H1 (cell line): ENCODE measurements at regions not wholly inside any gene's neighbourhood (a gene's known extent, or its start where the extent isn't known, plus 50 kb on each side); places are given as distances from the start of the nearest gene placed in this dataset.

Source experiments
- CTCF ChIA-PET: fragments of 300-600 bp; sonication (Branson Sonifier 250); formaldehyde crosslinking; loops from one replicate; lab custom pipeline; 2021; ENCODE audit not compliant: partially characterized antibody; lab: Charles Lee
- POLR2A ChIA-PET: fragments of 300-600 bp; sonication (Branson Sonifier 250); formaldehyde crosslinking; loops from one replicate; lab custom pipeline; 2021; ENCODE audit warnings: inconsistent platforms; ENCODE audit not compliant: partially characterized antibody; lab: Charles Lee
- DNase-seq, 2 experiments: peaks; one replicate each; pipeline versions ENCODE4 v3.0.0 to v3.0.0-alpha.2; 2010 to 2022; ENCODE audit warnings: low spot score in 2 of 2, low read depth in 1 of 2, mixed read lengths in 1 of 2
- FAIRE-seq: peaks from 2 replicates; lab custom pipeline; 2011; peaks lifted over from hg19 to GRCh38; lab: Jason Lieb, UNC
- H2AFZ ChIP-seq: 2 replicates; pipeline ENCODE4 v1.8.1; 2012; ENCODE audit warnings: low read length, inconsistent platforms
- H2AK5ac ChIP-seq: 2 replicates; pipeline ENCODE4 v1.6.1; 2013; ENCODE audit warnings: low read depth, low read length
- H2BK120ac ChIP-seq: replicated peaks from 2 replicates; pipeline ENCODE3; 2013; ENCODE audit warnings: low read depth, low read length, inconsistent platforms
- H2BK12ac ChIP-seq: 2 replicates; pipeline ENCODE4 v1.6.1; 2013; ENCODE audit warnings: low read depth, low read length
- H2BK15ac ChIP-seq: 2 replicates; pipeline ENCODE4 v1.6.1; 2013; ENCODE audit warnings: low read length
- H2BK20ac ChIP-seq: 2 replicates; pipeline ENCODE4 v1.6.1; 2013; ENCODE audit warnings: low read length
- H2BK5ac ChIP-seq: 2 replicates; pipeline ENCODE4 v1.6.1; 2013; ENCODE audit warnings: low read depth, low read length
- H3K14ac ChIP-seq: 2 replicates; pipeline ENCODE4 v1.6.1; 2013; ENCODE audit warnings: inconsistent platforms; ENCODE audit not compliant: insufficient read length
- H3K18ac ChIP-seq: 2 replicates; pipeline ENCODE4 v1.6.1; 2013; ENCODE audit warnings: low read length; ENCODE audit errors: extremely low read depth
- H3K23ac ChIP-seq: 2 replicates; pipeline ENCODE4 v1.6.1; 2013; ENCODE audit warnings: inconsistent platforms; ENCODE audit not compliant: insufficient read length
- H3K23me2 ChIP-seq: 2 replicates; pipeline ENCODE4 v1.6.1; 2013; ENCODE audit warnings: low read depth, low read length
- H3K27ac ChIP-seq: 2 replicates; pipeline ENCODE4 v1.6.1; 2011; ENCODE audit warnings: low read depth, low read length, inconsistent platforms
- H3K27me3 ChIP-seq, 4 experiments: replicated peaks in 1 of 4; 1 replicate in 1 of 4; 2 replicates in 3 of 4; pipeline versions ENCODE4 v1.6.1 to v1.8.1; 2011 to 2013; ENCODE audit warnings: low read length in 3 of 4, mild to moderate bottlenecking in 3 of 4, inconsistent platforms in 2 of 4, mixed read lengths in 2 of 4, moderate library complexity in 1 of 4; ENCODE audit not compliant: control insufficient read depth in 3 of 4, insufficient read depth in 3 of 4; ENCODE audit errors: extremely low read depth in 1 of 4
- H3K36me3 ChIP-seq, 4 experiments: 2 replicates each; pipeline versions ENCODE4 v1.6.1 to v1.8.1; 2011 to 2013; ENCODE audit warnings: mild to moderate bottlenecking in 4 of 4, low read length in 3 of 4, moderate library complexity in 2 of 4, control low read depth in 1 of 4, inconsistent platforms in 1 of 4; ENCODE audit not compliant: insufficient read depth in 4 of 4, control insufficient read depth in 2 of 4
- H3K4ac ChIP-seq: replicated peaks from 2 replicates; pipeline ENCODE3; 2013; ENCODE audit warnings: low read length, low read depth, mixed read lengths, inconsistent platforms; ENCODE audit not compliant: insufficient read length
- H3K4me1 ChIP-seq, 4 experiments: replicated peaks in 1 of 4; 1 replicate in 1 of 4; 2 replicates in 3 of 4; pipeline versions ENCODE4 v1.6.1 to v1.8.1; 2011 to 2013; ENCODE audit warnings: low read length in 3 of 4, inconsistent platforms in 2 of 4, mixed read lengths in 1 of 4; ENCODE audit not compliant: insufficient read depth in 4 of 4, control insufficient read depth in 3 of 4
- H3K4me2 ChIP-seq, 2 experiments: 2 replicates each; pipeline versions ENCODE4 v1.6.1 to v1.8.1; 2011 to 2013; ENCODE audit warnings: low read depth in 2 of 2, low read length in 2 of 2, control low read depth in 1 of 2, inconsistent platforms in 1 of 2, mild to moderate bottlenecking in 1 of 2; ENCODE audit not compliant: insufficient read depth in 1 of 2
- H3K4me3 ChIP-seq, 4 experiments: fragments of 200-600, 300-600 bp in 1 of 4; sonication (generic), shearing (Covaris generic), sonication (Bioruptor Twin) in 1 of 4; 2 replicates each; pipeline versions ENCODE4 v1.5.1 to v1.8.1; 2011 to 2016; ENCODE audit warnings: low read length in 4 of 4, low read depth in 3 of 4, control low read depth in 2 of 4, inconsistent platforms in 2 of 4, mild to moderate bottlenecking in 2 of 4, mixed read lengths in 1 of 4, moderate library complexity in 1 of 4; ENCODE audit not compliant: insufficient read depth in 2 of 4; ENCODE audit errors: extremely low read depth in 1 of 4
- H3K56ac ChIP-seq: replicated peaks from 2 replicates; pipeline ENCODE3; 2013; ENCODE audit warnings: low read depth, mild to moderate bottlenecking, mixed read lengths, low read length, inconsistent platforms; ENCODE audit not compliant: insufficient read length
- H3K79me1 ChIP-seq: 2 replicates; pipeline ENCODE4 v1.6.1; 2013; ENCODE audit warnings: low read depth, low read length, control low read depth
- H3K79me2 ChIP-seq, 2 experiments: 2 replicates each; pipeline versions ENCODE4 v1.6.1 to v1.8.1; 2012 to 2013; ENCODE audit warnings: low read length in 2 of 2, mild to moderate bottlenecking in 2 of 2, inconsistent platforms in 1 of 2; ENCODE audit not compliant: insufficient read depth in 2 of 2, control insufficient read depth in 1 of 2
- H3K9ac ChIP-seq, 4 experiments: replicated peaks in 1 of 4; 1 replicate in 1 of 4; 2 replicates in 3 of 4; pipeline versions ENCODE4 v1.6.1 to v1.8.1; 2011 to 2013; ENCODE audit warnings: low read depth in 3 of 4, low read length in 3 of 4, control low read depth in 2 of 4, mild to moderate bottlenecking in 2 of 4, moderate library complexity in 2 of 4, inconsistent platforms in 1 of 4; ENCODE audit errors: extremely low read depth in 1 of 4
- H3K9me3 ChIP-seq, 2 experiments: 2 replicates each; pipeline versions ENCODE4 v1.6.1 to v1.8.1; 2012 to 2013; ENCODE audit warnings: mild to moderate bottlenecking in 2 of 2, moderate library complexity in 2 of 2, control low read depth in 1 of 2, inconsistent platforms in 1 of 2, low read depth in 1 of 2, low read length in 1 of 2, mixed read lengths in 1 of 2; ENCODE audit not compliant: insufficient read depth in 2 of 2
- H4K20me1 ChIP-seq, 2 experiments: replicated peaks in 1 of 2; 2 replicates each; pipeline versions ENCODE3 to v1.8.1; 2011 to 2013; ENCODE audit warnings: inconsistent platforms in 2 of 2, low read length in 2 of 2, mild to moderate bottlenecking in 1 of 2; ENCODE audit not compliant: insufficient read depth in 2 of 2, control insufficient read depth in 1 of 2
- H4K5ac ChIP-seq: 2 replicates; pipeline ENCODE4 v1.6.1; 2013; ENCODE audit warnings: low read length, low read depth, mixed read lengths, inconsistent platforms; ENCODE audit not compliant: insufficient read length
- H4K8ac ChIP-seq: 2 replicates; pipeline ENCODE4 v1.8.0; 2013; ENCODE audit warnings: mild to moderate bottlenecking, moderate library complexity, low read length, inconsistent platforms; ENCODE audit not compliant: insufficient read depth; ENCODE audit errors: extremely low read depth
- H4K91ac ChIP-seq: replicated peaks from 2 replicates; pipeline ENCODE3; 2013; ENCODE audit warnings: low read length, mixed read lengths, inconsistent platforms; ENCODE audit not compliant: insufficient read length
- PHF8 ChIP-seq: fragments of 200-600 bp; sonication (generic); conservative IDR thresholded peaks from 2 replicates; pipeline ENCODE4 v1.7.1; 2012; ENCODE audit warnings: low read depth, mild to moderate bottlenecking, inconsistent platforms, low read length, moderate library complexity
- SUZ12 ChIP-seq: fragments of 200-600 bp; sonication (generic); IDR thresholded peaks from 2 replicates; pipeline ENCODE4 v1.6.1; 2012; ENCODE audit warnings: mild to moderate bottlenecking, inconsistent platforms, low read length, moderate library complexity, mixed read lengths
- TAF7 ChIP-seq: optimal IDR thresholded peaks from 2 replicates; pipeline ENCODE3; 2011; ENCODE audit warnings: low read depth, mild to moderate bottlenecking, inconsistent platforms, low read length, moderate library complexity, borderline replicate concordance
- TBP ChIP-seq: IDR thresholded peaks from 2 replicates; pipeline ENCODE4 v1.6.1; 2011; ENCODE audit warnings: low read depth, low read length, improper control_type of control experiment
- ZNF274 ChIP-seq: IDR thresholded peaks from 2 replicates; pipeline ENCODE4 v1.7.0; 2012; ENCODE audit warnings: low read length, borderline replicate concordance; ENCODE audit errors: extremely low read depth
- WGBS, 2 experiments: shearing (Covaris generic) in 1 of 2; methylation state at CpG; one replicate each; pipeline versions ENCODE4 v1.1.6 to v1.1.7; 2013 to 2015; ENCODE audit warnings: low lambda C conversion rate in 2 of 2, mixed read lengths in 2 of 2, inconsistent platforms in 1 of 2, low coverage in 1 of 2, missing lambda C conversion rate in 1 of 2; ENCODE audit not compliant: insufficient replicate concordance in 2 of 2, insufficient coverage in 1 of 2, insufficient read length in 1 of 2; ENCODE audit errors: extremely low coverage in 1 of 2, missing lambda C conversion rate in 1 of 2; 5-methylcytosine and 5-hydroxymethylcytosine counted together

DNA sequence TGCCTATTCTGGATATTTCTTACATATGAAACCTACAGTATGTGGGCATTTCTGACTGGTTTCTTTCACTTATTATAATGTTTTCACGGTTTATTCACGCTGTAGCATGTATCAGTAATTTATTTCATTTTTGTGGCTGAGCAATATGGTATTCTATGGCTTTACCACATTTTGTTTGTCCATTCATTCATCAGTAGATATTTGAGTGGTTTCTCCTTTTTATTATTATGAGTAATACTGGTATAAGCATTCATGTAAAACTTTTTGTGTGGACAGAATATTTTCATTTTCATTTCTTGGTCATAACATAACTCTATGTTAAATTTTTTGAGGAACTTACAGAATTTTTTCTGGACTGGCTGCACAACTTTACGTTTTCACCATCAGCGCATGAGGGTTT is 122.7 kb upstream of the PABPC5 start:
- Histone ChIP-seq H3K4me1 (no peaks in the 10 kb centered on the region), H3K23ac (no peak overlapping the region), H3K27me3 (no peaks in the 10 kb centered on the region), H3K14ac (no peak overlapping the region), H3K23me2 (no peaks in the 10 kb centered on the region), H3K4me2 (no peak overlapping the region), H2BK12ac (no peak overlapping the region), H3K56ac (no peak overlapping the region), H3K27ac (no peak overlapping the region), H3K79me1 (no peaks in the 10 kb centered on the region), H3K79me2 (no peaks in the 10 kb centered on the region), H4K5ac (no peak overlapping the region), H3K18ac (no peak overlapping the region), H4K20me1 (no peaks in the 10 kb centered on the region), H2AK5ac (no peak overlapping the region), H2BK20ac (no peak overlapping the region), H4K8ac (no peak overlapping the region), H3K4me3 (no peak overlapping the region), H2BK120ac (no peak overlapping the region), H2BK15ac (no peak overlapping the region), H3K4ac (no peak overlapping the region), H2AFZ (no peak overlapping the region), H3K36me3 (no peaks in the 10 kb centered on the region), H3K9me3 (no peaks in the 10 kb centered on the region), H3K9ac (no peak overlapping the region), H2BK5ac (no peak overlapping the region), H4K91ac (no peak overlapping the region)
- TF ChIP-seq TBP = no peak
- no peak for TF ChIP-seq TAF7
- no peak for TF ChIP-seq PHF8
- no peak for TF ChIP-seq SUZ12
- no peak for TF ChIP-seq ZNF274
- POLR2A ChIA-PET = no interaction called here
- DNase-seq (no peak), FAIRE-seq (no peak)
- CTCF ChIA-PET = no interaction called here
- WGBS, 2 experiments = 98% methylated on average over 4 of the region's 4 CpGs; no CpG with 5 or more reads in 1 of the 2 experiments
